ENCODE measurements at regions not wholly inside any gene's neighbourhood (a gene's known extent, or its start where the extent isn't known, plus 50 kb on each side); places are given as distances from the start of the nearest gene placed in this dataset.

GRCh38 chr11:129251067-129251466 is 58.9 kb upstream of the ARHGAP32 start:
- TF ChIP-seq POLR2A (IDR thresholded peaks at IDR 0.05) (no peak), EP300 (IDR thresholded peaks at IDR 0.05) (no peak), POLR2AphosphoS5 (IDR thresholded peaks at IDR 0.05) (no peak), CTCF (IDR thresholded peaks at IDR 0.05) (no peak)
- H3K4me1 ChIP-seq = peaks cover 19% of the 10 kb centered on the region
- no peaks in the 10 kb centered on the region for H3K36me3 ChIP-seq
- H3K4me3 ChIP-seq = no peak overlapping the region
- H3K27me3 ChIP-seq = no peaks in the 10 kb centered on the region
- 82% methylated on average over 3 of the region's 3 CpGs for WGBS
- H3K27ac ChIP-seq = no peak overlapping the region
- H3K9me3 ChIP-seq = no peaks in the 10 kb centered on the region
- DNase-seq (ENCODE audit: low spot score in 2 of 2) = no peak

GRCh38 chr11:129249923-129250322 is 57.8 kb upstream of the ARHGAP32 start:
- no peak overlapping the region for H3K27ac ChIP-seq
- H3K36me3 ChIP-seq = no peaks in the 10 kb centered on the region
- no peak overlapping the region for H3K4me3 ChIP-seq
- H3K9me3 ChIP-seq = no peaks in the 10 kb centered on the region
- peaks cover 19% of the 10 kb centered on the region for H3K4me1 ChIP-seq
- no peaks in the 10 kb centered on the region for H3K27me3 ChIP-seq
- 89% methylated on average over 2 of the region's 2 CpGs for WGBS
- DNase-seq (ENCODE audit: low spot score in 2 of 2) = no peak
- TF ChIP-seq POLR2A (IDR thresholded peaks at IDR 0.05) (no peak), EP300 (IDR thresholded peaks at IDR 0.05) (no peak), CTCF (IDR thresholded peaks at IDR 0.05) (no peak), POLR2AphosphoS5 (IDR thresholded peaks at IDR 0.05) (no peak)

- no peak for TF ChIP-seq POLR2A (IDR thresholded peaks at IDR 0.05)
- no peak for TF ChIP-seq EP300 (IDR thresholded peaks at IDR 0.05)
- no peak for TF ChIP-seq CTCF (IDR thresholded peaks at IDR 0.05)
- TF ChIP-seq POLR2AphosphoS5 (IDR thresholded peaks at IDR 0.05) = no peak
- H3K4me1 ChIP-seq = peaks cover 19% of the 10 kb centered on the region
- WGBS = 63% methylated on average over 4 of the region's 4 CpGs
- H3K36me3 ChIP-seq = no peaks in the 10 kb centered on the region
- no peak for DNase-seq (ENCODE audit: low spot score in 2 of 2)
- no peaks in the 10 kb centered on the region for H3K27me3 ChIP-seq
- no peaks in the 10 kb centered on the region for H3K9me3 ChIP-seq
- no peak overlapping the region for H3K4me3 ChIP-seq
- no peak overlapping the region for H3K27ac ChIP-seq
These were observed 57.2 kb upstream of the ARHGAP32 start for GRCh38 chr11:129249351-129249750.

GRCh38 chr11:129248618-129249017 is 56.5 kb upstream of the ARHGAP32 start:
- no peaks in the 10 kb centered on the region for H3K36me3 ChIP-seq
- peaks cover 19% of the 10 kb centered on the region for H3K4me1 ChIP-seq
- H3K27ac ChIP-seq = no peak overlapping the region
- 60% methylated on average over 4 of the region's 4 CpGs for WGBS
- TF ChIP-seq POLR2A (IDR thresholded peaks at IDR 0.05) (no peak), CTCF (IDR thresholded peaks at IDR 0.05) (no peak), POLR2AphosphoS5 (IDR thresholded peaks at IDR 0.05) (no peak), EP300 (IDR thresholded peaks at IDR 0.05) (no peak)
- no peaks in the 10 kb centered on the region for H3K9me3 ChIP-seq
- H3K4me3 ChIP-seq = no peak overlapping the region
- no peak for DNase-seq (ENCODE audit: low spot score in 2 of 2)
- H3K27me3 ChIP-seq = no peaks in the 10 kb centered on the region

GRCh38 chr11:129247135-129247534 is 55.0 kb upstream of the ARHGAP32 start:
- Histone ChIP-seq H3K36me3 (no peaks in the 10 kb centered on the region), H3K4me1 (peaks cover 19% of the 10 kb centered on the region), H3K4me3 (no peak overlapping the region), H3K27me3 (no peaks in the 10 kb centered on the region), H3K9me3 (no peaks in the 10 kb centered on the region), H3K27ac (no peak overlapping the region)
- TF ChIP-seq POLR2A (IDR thresholded peaks at IDR 0.05) (no peak), CTCF (IDR thresholded peaks at IDR 0.05) (no peak), POLR2AphosphoS5 (IDR thresholded peaks at IDR 0.05) (no peak), EP300 (IDR thresholded peaks at IDR 0.05) (no peak)
- 61% methylated on average over 1 of the region's 1 CpG for WGBS
- no peak for DNase-seq (ENCODE audit: low spot score in 2 of 2)
